ENCODE measurements at regions not wholly inside any gene's neighbourhood (a gene's known extent, or its start where the extent isn't known, plus 50 kb on each side); places are given as distances from the start of the nearest gene placed in this dataset.
"Not testable (repeated sequence)": the region's sequence is repeated elsewhere in the genome, so short reads cannot be mapped to it uniquely, and the experiment has no call there.

GRCh38 chr14:28303248-28303647, 463.3 kb upstream of the FOXG1 start:
- DNase-seq, result no peak

- DNase-seq, result peak in 9 of 58 donors; percentile 4 to 50 (median 25)
These were observed 460.6 kb upstream of the FOXG1 start for GRCh38 chr14:28305938-28306337.

GRCh38 chr14:28307506-28307905, 459.1 kb upstream of the FOXG1 start:
- DNase-seq, result peak in 1 of 58 donors; percentile 5

DNA sequence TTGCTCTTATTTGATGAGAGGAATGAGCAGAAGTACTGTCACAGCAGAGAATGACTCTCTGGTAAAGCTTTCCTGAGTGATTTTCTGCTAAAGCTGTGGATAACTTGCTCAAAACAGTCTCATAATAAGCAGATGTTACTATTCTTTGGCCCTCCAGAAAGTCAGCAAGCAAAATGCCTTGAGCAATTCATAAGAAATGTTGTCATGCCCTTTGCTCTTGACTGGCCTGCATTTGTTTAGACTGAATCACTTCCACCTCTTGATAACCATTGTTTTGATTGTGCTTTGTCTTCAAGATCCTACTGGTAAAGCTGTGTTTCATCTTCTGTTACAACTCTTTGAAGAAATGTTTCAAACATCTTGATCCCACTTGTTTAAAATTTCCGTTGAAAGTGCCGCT, 457.9 kb upstream of the FOXG1 start:
- DNase-seq, result no peak

DNA sequence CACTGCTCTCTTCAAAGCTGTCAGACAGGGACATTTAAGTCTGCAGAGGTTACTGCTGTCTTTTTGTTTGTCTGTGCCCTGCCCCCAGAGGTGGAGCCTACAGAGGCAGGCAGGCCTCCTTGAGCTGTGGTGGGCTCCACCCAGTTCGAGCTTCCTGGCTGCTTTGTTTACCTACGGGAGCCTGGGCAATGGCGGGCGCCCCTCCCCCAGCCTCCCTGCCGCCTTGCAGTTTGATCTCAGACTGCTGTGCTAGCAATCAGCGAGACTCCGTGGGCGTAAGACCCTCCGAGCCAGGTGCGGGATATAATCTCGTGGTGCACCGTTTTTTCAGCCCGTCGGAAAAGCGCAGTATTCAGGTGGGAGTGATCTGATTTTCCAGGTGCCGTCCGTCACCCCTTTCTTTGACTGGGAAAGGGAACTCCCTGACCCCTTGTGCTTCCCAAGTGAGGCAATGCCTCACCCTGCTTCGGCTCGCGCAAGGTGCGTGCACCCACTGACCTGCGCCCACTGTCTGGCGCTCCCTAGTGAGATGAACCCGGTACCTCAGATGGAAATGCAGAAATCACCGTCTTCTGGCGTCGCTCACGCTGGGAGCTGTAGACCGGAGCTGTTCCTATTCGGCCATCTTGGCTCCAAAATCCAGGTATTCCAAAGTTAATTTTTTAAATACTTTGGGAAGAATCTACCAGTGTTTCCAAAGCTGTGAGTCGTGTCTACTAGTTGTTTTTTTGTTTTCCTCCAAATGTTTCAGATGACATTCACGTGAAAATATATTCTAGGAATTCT, 448.5 kb upstream of the FOXG1 start:
- not testable (repeated sequence) for DNase-seq

DNA sequence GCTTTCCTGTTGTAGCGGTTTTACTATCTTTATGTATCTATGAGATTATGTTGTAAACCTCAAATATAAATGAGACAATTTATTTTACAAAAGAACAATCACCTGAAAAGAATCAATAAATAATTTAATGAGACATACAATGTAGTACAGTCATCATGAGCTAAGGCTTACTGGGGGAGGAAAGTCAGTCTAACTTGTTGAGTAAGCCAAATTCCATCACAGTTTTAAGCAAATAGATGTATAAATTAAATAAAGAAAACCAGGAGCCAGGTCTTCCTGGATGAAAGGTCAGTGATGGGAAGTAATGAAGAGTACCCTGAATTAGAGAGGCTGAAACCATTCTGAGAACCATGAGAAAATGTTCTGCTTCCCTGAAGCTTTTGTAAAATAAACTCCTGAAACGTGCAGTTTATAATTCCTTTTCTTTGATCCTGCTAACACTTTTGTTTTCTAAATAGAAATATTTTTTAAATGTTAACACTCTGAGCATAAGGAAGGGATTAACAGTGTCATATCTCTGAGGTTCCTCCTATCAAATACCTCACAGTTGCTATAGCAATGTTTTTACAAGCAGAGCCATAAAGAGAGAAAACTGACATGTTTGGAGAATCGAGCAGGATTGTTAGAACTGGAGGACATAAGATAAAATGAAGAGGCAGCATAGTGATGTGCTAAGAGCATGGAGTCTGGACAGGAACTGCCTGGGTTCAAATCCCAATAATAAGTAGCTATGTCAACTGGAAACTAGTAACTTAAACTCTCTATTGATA, 444.9 kb upstream of the FOXG1 start:
- DNase-seq, result no peak

DNA sequence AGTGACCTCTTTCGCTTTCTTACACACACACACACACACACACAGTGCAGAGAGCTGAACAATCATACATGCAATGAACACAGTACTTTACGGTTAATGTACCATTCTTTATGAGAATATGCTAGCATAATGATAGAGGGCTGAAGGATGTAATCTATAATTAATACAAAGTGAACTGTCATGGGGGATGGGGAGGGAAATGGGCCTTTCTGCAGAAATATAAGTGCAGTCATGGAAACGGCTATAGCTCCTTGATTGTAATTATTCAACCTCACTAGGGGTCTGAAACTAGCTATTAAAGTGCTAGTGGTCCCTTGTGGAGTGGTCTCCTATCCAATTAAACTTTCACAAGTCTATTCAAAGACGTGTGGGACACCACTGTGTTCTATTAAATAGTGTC, 443.2 kb upstream of the FOXG1 start:
- DNase-seq, result no peak

DNA sequence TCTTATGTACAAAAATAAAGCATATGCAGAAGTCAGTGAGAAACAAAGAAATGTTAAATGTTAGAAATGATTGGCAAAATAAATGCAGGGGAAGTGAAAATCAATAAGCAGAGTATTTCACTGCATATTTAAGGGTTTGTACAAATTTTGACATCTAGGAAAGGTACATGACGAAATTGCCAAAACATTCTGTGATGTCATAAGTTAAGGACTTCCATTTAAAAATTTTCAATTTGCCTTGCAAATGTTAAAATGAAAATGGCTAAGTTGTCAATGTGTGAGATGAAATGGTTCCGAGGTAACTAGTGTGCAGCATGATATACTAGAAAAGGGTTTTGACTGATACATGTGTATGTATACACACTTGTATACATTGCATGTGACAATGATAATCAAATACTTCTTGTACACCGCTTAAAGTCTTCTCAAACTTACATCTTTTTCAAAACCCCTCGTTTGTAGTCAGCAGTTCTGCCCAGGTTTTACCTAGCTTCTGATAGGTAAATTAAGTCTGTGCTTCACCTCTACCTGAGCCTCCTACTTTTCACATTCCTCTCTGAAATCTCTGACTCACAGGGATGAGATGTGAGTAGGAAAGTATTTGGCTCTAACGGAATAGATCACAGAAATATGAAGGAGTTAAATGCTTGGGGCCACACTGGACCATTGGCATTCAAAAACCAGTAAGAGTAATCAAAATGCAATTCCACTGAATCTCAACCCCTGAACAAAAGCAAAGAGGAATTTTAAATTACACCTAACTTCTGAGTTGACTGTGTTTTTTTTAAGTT, 442.4 kb upstream of the FOXG1 start:
- DNase-seq, result no peak

DNA sequence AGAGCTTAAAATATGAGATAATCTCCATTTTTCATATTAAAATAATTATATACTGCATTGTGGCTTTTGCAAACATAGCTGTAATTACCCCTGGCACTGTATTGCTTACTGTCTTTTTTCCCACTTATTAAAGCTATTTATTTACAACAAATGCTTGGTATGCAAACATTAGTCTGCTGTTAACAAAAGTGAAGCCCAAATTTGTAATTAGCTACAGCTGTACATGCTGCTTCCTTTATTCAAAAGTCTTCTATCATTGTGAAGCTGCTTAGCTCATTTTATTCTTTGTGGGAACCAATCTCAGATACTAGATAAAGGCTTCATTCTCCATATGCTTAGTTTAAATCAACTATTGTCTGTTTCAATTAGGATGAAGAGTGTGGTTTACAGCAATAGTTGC, 425.8 kb upstream of the FOXG1 start:
- DNase-seq, result no peak

GRCh38 chr14:28344381-28344780, 422.2 kb upstream of the FOXG1 start:
- no peak for DNase-seq

- no peak for DNase-seq
These were observed 417.8 kb upstream of the FOXG1 start for GRCh38 chr14:28348797-28349196.

DNA sequence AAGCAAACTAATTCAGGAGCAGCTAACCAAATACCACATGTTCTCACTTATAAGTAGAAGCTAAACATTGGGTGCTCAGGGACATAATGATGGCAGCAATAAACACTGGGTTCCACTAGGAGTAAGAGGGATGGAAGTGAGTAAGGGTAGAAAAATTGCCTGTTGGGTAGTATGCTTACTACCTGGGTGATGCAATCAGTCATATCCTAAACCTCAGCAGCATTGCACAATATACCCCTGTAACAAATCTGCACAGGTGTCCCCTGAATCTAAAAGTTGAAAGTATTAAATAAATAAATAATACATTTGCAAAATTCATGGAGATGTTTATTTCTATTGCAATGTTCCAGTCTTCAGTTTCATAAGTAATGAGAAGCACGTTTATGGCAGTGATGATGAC, 409.8 kb upstream of the FOXG1 start:
- no peak for DNase-seq

DNA sequence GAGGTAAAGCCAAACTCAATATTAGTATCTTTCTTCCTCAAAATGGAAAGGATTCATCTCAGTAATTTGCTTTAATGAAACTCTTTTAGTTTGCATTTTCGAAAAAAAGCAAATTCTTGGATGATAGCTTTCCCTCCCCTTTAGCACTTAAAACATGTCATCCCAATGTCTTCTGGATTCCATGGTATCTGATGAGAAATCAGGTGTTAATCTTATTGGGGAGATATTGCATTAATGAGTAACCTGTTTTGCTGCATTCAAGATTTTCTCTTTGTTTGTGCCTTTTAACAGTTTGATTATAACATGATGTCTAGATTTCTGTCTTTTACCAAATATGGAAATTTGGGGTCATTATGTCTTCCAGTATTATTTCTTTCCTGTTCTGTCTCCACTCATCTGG, 405.1 kb upstream of the FOXG1 start:
- no peak for DNase-seq

DNA sequence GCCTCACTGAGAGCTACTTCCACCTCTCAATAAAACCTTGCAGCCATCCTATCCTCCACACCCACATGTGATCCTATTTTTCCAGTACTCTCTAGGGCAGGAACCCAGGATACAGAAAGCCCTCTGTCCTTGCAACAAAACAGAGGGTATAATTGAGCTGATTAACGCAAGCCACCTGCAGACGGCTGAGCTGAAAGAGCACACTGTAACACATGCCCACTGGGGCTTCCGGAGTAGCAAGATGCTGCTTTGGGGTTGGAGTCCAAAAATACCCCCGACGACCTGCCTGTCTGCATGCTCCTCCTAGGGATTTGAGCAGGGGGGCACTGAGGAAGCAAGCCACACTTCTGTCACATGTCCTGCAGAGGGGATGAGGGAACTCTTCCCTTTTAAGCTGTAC, 401.1 kb upstream of the FOXG1 start:
- DNase-seq, result no peak

- no peak for DNase-seq
These were observed 392.9 kb upstream of the FOXG1 start for GRCh38 chr14:28373721-28374120.

- peak in 6 of 58 donors; percentile 0 to 10 (median 2) for DNase-seq
These were observed 391.3 kb upstream of the FOXG1 start for GRCh38 chr14:28375295-28375694.

- DNase-seq, result no peak
These were observed 384.9 kb upstream of the FOXG1 start for GRCh38 chr14:28381656-28382055.

DNA sequence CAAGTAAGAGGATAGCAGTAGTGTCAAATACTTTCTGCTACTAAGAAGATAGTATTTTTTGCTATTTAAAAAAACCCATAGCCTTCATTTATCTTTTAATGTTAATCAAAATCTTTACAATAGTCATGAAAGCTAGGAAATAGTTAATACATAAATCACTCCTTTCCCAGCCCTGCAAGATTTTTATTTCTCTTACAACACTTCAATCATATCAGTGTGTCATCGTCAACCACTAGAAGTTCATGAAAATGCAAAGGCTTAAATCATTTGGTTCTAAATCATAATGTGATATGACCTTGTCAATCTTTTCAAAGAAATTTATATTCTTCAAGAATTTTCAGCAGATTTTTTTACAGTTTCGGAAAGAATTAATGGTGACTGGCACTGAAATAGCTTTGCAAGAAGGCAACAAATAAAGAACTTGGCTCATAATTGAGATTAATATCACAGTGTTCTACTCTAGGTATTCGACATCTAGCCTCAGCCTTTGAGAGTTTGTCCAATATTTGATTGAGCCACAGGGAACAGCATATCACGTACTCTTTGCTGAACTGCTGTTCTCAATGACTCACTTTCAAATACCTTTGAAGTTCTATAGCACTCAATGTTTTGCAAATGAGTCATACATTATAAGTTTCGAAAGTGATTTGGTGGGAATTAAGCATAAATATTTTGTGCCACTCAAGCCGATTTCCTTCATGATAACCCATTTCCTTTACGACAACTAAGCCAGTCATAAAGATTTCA, 384.0 kb upstream of the FOXG1 start:
- DNase-seq, result no peak

DNA sequence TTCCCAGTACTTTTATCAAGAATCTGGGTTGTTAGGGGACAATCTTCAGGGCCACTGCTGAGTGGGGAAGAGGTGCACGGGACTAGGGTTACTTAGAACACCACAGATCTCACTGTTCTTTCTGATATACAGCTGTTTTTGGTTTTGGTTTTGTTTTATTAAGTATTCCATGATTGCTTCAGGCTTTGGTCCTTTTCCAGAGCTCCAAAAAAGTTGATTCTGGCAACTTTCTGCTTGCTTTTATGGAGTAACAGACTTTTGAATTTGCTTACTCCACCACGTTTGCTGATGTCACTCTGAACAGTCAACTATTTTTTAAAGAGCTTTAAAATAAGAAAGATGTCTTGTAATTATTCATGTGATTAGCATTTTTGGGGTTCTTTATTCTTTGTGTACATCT, 368.1 kb upstream of the FOXG1 start:
- DNase-seq, result no peak

DNA sequence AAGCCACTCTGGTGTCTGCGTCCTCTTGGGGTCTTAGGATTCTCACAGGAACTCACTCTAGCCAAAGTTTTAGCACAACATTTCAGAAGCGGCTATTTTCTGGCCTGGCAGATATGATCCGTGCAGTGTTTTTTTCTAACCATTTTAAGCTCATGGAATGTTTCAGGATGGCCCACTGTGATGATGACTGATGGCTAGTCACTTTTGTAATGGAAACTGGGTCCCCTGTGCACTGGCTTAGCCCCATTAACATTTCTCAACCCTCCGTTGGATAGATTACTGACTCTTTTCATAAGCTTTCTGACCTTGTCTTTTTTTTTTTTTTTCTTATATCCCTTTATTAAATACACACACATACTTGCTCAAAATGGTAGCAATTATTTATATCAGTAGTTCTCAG, 364.9 kb upstream of the FOXG1 start:
- DNase-seq, result not testable (repeated sequence)

- peak in 1 of 58 donors; percentile 6 for DNase-seq
These were observed 360.4 kb upstream of the FOXG1 start for GRCh38 chr14:28406196-28406595.

Data from anterior cingulate cortex (tissue), 58 donors.